ENCODE measurements at regions not wholly inside any gene's neighbourhood (a gene's known extent, or its start where the extent isn't known, plus 50 kb on each side); places are given as distances from the start of the nearest gene placed in this dataset.

DNA sequence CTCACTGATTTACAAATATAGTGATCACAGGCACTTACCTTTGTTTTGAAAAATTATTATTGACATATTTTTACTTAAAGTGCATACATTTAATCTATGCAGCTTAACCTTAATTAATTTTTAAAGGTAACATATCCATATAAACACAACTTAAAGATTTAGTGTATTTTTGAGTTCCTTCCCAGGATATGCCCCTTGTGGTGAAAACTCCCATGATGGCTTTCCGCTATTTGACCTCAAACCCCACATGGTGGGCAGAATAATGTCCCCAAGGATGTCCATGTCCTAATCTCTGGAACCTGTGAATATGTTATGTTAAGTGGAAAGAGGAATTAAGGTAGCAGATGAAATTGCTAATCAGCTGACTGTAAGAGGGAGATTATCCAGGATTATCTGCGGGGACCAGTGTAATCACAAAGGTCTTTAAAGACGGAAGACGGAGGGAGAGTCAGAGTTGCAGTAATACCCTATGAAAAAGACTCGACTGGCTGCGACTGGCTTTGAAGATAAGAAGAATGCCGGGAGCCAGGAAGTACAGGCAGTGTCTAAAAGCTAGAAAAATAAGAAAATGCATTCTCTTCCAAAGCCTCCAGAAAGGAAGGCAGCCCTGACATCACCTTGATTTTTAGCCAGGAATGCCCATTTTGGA, 193.9 kb downstream of the ICE1 start (continued):
- TF ChIP-seq, protein P1, sequence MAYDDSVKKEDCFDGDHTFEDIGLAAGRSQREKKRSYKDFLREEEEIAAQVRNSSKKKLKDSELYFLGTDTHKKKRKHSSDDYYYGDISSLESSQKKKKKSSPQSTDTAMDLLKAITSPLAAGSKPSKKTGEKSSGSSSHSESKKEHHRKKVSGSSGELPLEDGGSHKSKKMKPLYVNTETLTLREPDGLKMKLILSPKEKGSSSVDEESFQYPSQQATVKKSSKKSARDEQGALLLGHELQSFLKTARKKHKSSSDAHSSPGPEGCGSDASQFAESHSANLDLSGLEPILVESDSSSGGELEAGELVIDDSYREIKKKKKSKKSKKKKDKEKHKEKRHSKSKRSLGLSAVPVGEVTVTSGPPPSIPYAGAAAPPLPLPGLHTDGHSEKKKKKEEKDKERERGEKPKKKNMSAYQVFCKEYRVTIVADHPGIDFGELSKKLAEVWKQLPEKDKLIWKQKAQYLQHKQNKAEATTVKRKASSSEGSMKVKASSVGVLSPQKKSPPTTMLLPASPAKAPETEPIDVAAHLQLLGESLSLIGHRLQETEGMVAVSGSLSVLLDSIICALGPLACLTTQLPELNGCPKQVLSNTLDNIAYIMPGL (CRISPR knock-in tag; IDR thresholded peaks at IDR 0.05) = no peak
- TF ChIP-seq GRHL2 (CRISPR knock-in tag; IDR thresholded peaks at IDR 0.05; ENCODE audit: insufficient replicate concordance, severe bottlenecking) = no peak
- TF ChIP-seq JAZF1 (CRISPR knock-in tag; IDR thresholded peaks at IDR 0.05) = no peak
- TF ChIP-seq ETV6 (CRISPR knock-in tag; IDR thresholded peaks at IDR 0.05) = no peak
- TF ChIP-seq, protein P2, sequence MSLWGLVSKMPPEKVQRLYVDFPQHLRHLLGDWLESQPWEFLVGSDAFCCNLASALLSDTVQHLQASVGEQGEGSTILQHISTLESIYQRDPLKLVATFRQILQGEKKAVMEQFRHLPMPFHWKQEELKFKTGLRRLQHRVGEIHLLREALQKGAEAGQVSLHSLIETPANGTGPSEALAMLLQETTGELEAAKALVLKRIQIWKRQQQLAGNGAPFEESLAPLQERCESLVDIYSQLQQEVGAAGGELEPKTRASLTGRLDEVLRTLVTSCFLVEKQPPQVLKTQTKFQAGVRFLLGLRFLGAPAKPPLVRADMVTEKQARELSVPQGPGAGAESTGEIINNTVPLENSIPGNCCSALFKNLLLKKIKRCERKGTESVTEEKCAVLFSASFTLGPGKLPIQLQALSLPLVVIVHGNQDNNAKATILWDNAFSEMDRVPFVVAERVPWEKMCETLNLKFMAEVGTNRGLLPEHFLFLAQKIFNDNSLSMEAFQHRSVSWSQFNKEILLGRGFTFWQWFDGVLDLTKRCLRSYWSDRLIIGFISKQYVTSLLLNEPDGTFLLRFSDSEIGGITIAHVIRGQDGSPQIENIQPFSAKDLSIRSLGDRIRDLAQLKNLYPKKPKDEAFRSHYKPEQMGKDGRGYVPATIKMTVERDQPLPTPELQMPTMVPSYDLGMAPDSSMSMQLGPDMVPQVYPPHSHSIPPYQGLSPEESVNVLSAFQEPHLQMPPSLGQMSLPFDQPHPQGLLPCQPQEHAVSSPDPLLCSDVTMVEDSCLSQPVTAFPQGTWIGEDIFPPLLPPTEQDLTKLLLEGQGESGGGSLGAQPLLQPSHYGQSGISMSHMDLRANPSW (CRISPR knock-in tag; conservative IDR thresholded peaks at IDR 0.05; ENCODE audit: low read depth) = no peak
- TF ChIP-seq SOX15 (CRISPR knock-in tag; IDR thresholded peaks at IDR 0.05) = no peak
- TF ChIP-seq TP53 (CRISPR knock-in tag; IDR thresholded peaks at IDR 0.05) = no peak

DNA sequence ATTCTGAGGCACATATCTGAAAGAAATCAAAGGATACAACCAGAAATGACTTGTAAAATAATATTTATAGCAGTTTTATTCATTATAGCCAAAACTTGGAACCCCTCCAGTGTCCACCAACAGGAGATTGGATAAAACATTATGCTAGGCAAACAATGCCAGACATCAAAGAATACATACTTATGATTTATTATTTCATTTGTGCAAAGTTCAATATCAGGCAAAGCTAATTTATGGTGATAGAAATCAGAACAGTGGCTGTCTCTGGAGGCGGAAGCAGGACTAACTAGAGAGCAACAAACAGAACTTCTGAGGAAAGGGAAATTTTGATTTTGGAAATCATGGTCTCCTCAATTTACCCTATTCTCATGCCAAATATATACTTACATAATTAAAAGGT, 193.1 kb downstream of the ICE1 start:
- peaks cover 2% of the 10 kb centered on the region; the same call in 1 of the 2 replicates for H3K4me1 Mint-ChIP-seq
- H3K36me3 Mint-ChIP-seq = peaks cover 3% of the 10 kb centered on the region; the same call in 1 of the 2 replicates
- ATAC-seq (no peak), DNase-seq (ENCODE audit: low spot score) (no peak)
- H3K27ac Mint-ChIP-seq = no peak overlapping the region
- H3K4me3 Mint-ChIP-seq = no peak overlapping the region
- H3K27me3 Mint-ChIP-seq (ENCODE audit: low read depth) = no peaks in the 10 kb centered on the region; the same call in 1 of the 2 replicates
- H3K9me3 Mint-ChIP-seq = peaks cover 11% of the 10 kb centered on the region
- ChIA-PET POLR2A (no interaction called here), CTCF (no interaction called here)
- TF ChIP-seq, protein P3, sequence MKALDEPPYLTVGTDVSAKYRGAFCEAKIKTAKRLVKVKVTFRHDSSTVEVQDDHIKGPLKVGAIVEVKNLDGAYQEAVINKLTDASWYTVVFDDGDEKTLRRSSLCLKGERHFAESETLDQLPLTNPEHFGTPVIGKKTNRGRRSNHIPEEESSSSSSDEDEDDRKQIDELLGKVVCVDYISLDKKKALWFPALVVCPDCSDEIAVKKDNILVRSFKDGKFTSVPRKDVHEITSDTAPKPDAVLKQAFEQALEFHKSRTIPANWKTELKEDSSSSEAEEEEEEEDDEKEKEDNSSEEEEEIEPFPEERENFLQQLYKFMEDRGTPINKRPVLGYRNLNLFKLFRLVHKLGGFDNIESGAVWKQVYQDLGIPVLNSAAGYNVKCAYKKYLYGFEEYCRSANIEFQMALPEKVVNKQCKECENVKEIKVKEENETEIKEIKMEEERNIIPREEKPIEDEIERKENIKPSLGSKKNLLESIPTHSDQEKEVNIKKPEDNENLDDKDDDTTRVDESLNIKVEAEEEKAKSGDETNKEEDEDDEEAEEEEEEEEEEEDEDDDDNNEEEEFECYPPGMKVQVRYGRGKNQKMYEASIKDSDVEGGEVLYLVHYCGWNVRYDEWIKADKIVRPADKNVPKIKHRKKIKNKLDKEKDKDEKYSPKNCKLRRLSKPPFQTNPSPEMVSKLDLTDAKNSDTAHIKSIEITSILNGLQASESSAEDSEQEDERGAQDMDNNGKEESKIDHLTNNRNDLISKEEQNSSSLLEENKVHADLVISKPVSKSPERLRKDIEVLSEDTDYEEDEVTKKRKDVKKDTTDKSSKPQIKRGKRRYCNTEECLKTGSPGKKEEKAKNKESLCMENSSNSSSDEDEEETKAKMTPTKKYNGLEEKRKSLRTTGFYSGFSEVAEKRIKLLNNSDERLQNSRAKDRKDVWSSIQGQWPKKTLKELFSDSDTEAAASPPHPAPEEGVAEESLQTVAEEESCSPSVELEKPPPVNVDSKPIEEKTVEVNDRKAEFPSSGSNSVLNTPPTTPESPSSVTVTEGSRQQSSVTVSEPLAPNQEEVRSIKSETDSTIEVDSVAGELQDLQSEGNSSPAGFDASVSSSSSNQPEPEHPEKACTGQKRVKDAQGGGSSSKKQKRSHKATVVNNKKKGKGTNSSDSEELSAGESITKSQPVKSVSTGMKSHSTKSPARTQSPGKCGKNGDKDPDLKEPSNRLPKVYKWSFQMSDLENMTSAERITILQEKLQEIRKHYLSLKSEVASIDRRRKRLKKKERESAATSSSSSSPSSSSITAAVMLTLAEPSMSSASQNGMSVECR (CRISPR knock-in tag; IDR thresholded peaks at IDR 0.05; ENCODE audit: borderline replicate concordance) = no peak
- TF ChIP-seq HMGA2 (CRISPR knock-in tag; IDR thresholded peaks at IDR 0.05) (no peak), TEAD4 (CRISPR knock-in tag; IDR thresholded peaks at IDR 0.05) (no peak), MYBL2 (CRISPR knock-in tag; IDR thresholded peaks at IDR 0.05) (no peak), TP53 (CRISPR knock-in tag; IDR thresholded peaks at IDR 0.05) (no peak), SOX15 (CRISPR knock-in tag; IDR thresholded peaks at IDR 0.05) (no peak), SP1 (CRISPR knock-in tag; conservative IDR thresholded peaks at IDR 0.05) (no peak), GABPB1 (CRISPR knock-in tag; IDR thresholded peaks at IDR 0.05) (no peak), NFE2L1 (CRISPR knock-in tag; IDR thresholded peaks at IDR 0.05) (no peak), NFYB (CRISPR knock-in tag; conservative IDR thresholded peaks at IDR 0.05; ENCODE audit: low read depth) (no peak), FOXP1 (CRISPR knock-in tag; IDR thresholded peaks at IDR 0.05; ENCODE audit: borderline replicate concordance) (no peak), ATF1 (CRISPR knock-in tag; IDR thresholded peaks at IDR 0.05) (no peak), SMAD4 (CRISPR knock-in tag; IDR thresholded peaks at IDR 0.05) (no peak)
- TF ChIP-seq, protein P4, sequence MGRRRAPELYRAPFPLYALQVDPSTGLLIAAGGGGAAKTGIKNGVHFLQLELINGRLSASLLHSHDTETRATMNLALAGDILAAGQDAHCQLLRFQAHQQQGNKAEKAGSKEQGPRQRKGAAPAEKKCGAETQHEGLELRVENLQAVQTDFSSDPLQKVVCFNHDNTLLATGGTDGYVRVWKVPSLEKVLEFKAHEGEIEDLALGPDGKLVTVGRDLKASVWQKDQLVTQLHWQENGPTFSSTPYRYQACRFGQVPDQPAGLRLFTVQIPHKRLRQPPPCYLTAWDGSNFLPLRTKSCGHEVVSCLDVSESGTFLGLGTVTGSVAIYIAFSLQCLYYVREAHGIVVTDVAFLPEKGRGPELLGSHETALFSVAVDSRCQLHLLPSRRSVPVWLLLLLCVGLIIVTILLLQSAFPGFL (CRISPR knock-in tag; IDR thresholded peaks at IDR 0.05; ENCODE audit: borderline replicate concordance) = no peak
- TF ChIP-seq, protein P5, sequence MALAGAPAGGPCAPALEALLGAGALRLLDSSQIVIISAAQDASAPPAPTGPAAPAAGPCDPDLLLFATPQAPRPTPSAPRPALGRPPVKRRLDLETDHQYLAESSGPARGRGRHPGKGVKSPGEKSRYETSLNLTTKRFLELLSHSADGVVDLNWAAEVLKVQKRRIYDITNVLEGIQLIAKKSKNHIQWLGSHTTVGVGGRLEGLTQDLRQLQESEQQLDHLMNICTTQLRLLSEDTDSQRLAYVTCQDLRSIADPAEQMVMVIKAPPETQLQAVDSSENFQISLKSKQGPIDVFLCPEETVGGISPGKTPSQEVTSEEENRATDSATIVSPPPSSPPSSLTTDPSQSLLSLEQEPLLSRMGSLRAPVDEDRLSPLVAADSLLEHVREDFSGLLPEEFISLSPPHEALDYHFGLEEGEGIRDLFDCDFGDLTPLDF (CRISPR knock-in tag; IDR thresholded peaks at IDR 0.05) = no peak
- TF ChIP-seq, protein P6, sequence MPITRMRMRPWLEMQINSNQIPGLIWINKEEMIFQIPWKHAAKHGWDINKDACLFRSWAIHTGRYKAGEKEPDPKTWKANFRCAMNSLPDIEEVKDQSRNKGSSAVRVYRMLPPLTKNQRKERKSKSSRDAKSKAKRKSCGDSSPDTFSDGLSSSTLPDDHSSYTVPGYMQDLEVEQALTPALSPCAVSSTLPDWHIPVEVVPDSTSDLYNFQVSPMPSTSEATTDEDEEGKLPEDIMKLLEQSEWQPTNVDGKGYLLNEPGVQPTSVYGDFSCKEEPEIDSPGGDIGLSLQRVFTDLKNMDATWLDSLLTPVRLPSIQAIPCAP (CRISPR knock-in tag; IDR thresholded peaks at IDR 0.05) = no peak
- TF ChIP-seq, protein P7, sequence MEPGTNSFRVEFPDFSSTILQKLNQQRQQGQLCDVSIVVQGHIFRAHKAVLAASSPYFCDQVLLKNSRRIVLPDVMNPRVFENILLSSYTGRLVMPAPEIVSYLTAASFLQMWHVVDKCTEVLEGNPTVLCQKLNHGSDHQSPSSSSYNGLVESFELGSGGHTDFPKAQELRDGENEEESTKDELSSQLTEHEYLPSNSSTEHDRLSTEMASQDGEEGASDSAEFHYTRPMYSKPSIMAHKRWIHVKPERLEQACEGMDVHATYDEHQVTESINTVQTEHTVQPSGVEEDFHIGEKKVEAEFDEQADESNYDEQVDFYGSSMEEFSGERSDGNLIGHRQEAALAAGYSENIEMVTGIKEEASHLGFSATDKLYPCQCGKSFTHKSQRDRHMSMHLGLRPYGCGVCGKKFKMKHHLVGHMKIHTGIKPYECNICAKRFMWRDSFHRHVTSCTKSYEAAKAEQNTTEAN (CRISPR knock-in tag; IDR thresholded peaks at IDR 0.05) = no peak
